SK-N-SH (cell line): ENCODE measurements at regions not wholly inside any gene's neighbourhood (a gene's known extent, or its start where the extent isn't known, plus 50 kb on each side); places are given as distances from the start of the nearest gene placed in this dataset.

Experiments used
- CTCF ChIA-PET: fragments of 300-600, 350-600 bp; formaldehyde crosslinking; extraction: SDS; loops from one replicate; lab custom pipeline; 2021; lab: Yijun Ruan, JAX
- POLR2A ChIA-PET: fragments of 350-600 bp; sonication (Branson Sonifier 250); formaldehyde crosslinking; extraction: SDS; loops from one replicate; lab custom pipeline; 2020; ENCODE audit warnings: antibody characterized with exemption, inconsistent platforms; lab: Yijun Ruan, JAX
- DNase-seq: peaks from one replicate; pipeline ENCODE4 v3.0.0; 2012
- H2AFZ ChIP-seq: fragments of 200-600 bp; sonication (generic); 2 replicates; pipeline ENCODE4 v1.8.1; 2016; ENCODE audit warnings: antibody characterized with exemption, mild to moderate bottlenecking, low read depth
- H3F3A ChIP-seq: fragments of 200-600 bp; sonication (generic); replicated peaks from 2 replicates; pipeline ENCODE3; 2016; ENCODE audit warnings: antibody characterized with exemption, mild to moderate bottlenecking; ENCODE audit not compliant: insufficient read depth
- H3K27ac ChIP-seq, 2 experiments: fragments of 200-500 bp in 1 of 2; fragments of 200-600 bp in 1 of 2; sonication (Bioruptor generic) in 1 of 2; sonication (generic), shearing (Covaris generic) in 1 of 2; 2 replicates each; pipeline versions ENCODE4 v1.5.1 to v1.6.1; 2014 to 2016; ENCODE audit warnings: low read depth in 2 of 2, inconsistent platforms in 1 of 2, low read length in 1 of 2, mild to moderate bottlenecking in 1 of 2, mixed read lengths in 1 of 2
- H3K27me3 ChIP-seq: fragments of 200-600 bp; sonication (generic), shearing (Covaris generic); 2 replicates; pipeline ENCODE4 v1.6.1; 2016; ENCODE audit warnings: mixed run types; ENCODE audit not compliant: insufficient read depth
- H3K36me3 ChIP-seq, 2 experiments: fragments of 200-500 bp in 1 of 2; fragments of 200-600 bp in 1 of 2; sonication (Bioruptor generic) in 1 of 2; sonication (generic) in 1 of 2; replicated peaks in 1 of 2; 2 replicates each; pipeline versions ENCODE3 to v1.5.1; 2014 to 2016; ENCODE audit warnings: low read length in 1 of 2, mild to moderate bottlenecking in 1 of 2; ENCODE audit not compliant: insufficient read depth in 2 of 2, control insufficient read depth in 1 of 2
- H3K4me1 ChIP-seq, 2 experiments: fragments of 200-500 bp in 1 of 2; fragments of 200-600 bp in 1 of 2; sonication (Bioruptor generic) in 1 of 2; sonication (generic), shearing (Covaris generic) in 1 of 2; 2 replicates each; pipeline versions ENCODE4 v1.5.1 to v1.6.1; 2014 to 2016; ENCODE audit warnings: low read depth in 1 of 2, low read length in 1 of 2, mixed run types in 1 of 2; ENCODE audit not compliant: insufficient read depth in 2 of 2, control insufficient read depth in 1 of 2
- H3K4me2 ChIP-seq: fragments of 200-600 bp; sonication (generic), shearing (Covaris generic); 2 replicates; pipeline ENCODE4 v1.6.1; 2017; ENCODE audit warnings: mixed run types
- H3K4me3 ChIP-seq, 2 experiments: fragments of 200-500 bp in 1 of 2; fragments of 200-600 bp in 1 of 2; sonication (Bioruptor generic) in 1 of 2; sonication (generic), shearing (Covaris generic) in 1 of 2; 2 replicates each; pipeline versions ENCODE4 v1.5.1 to v1.8.1; 2014 to 2016; ENCODE audit warnings: low read depth in 2 of 2, inconsistent platforms in 1 of 2, low read length in 1 of 2, mild to moderate bottlenecking in 1 of 2, mixed read lengths in 1 of 2, moderate library complexity in 1 of 2
- H3K79me2 ChIP-seq: fragments of 200-600 bp; sonication (generic); 2 replicates; pipeline ENCODE4 v1.8.1; 2017; ENCODE audit warnings: mild to moderate bottlenecking; ENCODE audit not compliant: insufficient read depth
- H3K9ac ChIP-seq: fragments of 200-600 bp; sonication (generic); 2 replicates; pipeline ENCODE4 v1.6.1; 2017; ENCODE audit warnings: mixed run types
- H3K9me2 ChIP-seq: fragments of 200-600 bp; sonication (generic); 2 replicates; pipeline ENCODE4 v1.6.1; 2017; ENCODE audit warnings: mixed run types
- H3K9me3 ChIP-seq: fragments of 200-600 bp; sonication (generic); 2 replicates; pipeline ENCODE4 v1.6.1; 2017; ENCODE audit warnings: mixed run types, mild to moderate bottlenecking, moderate library complexity
- H4K20me1 ChIP-seq: fragments of 200-600 bp; sonication (generic); 2 replicates; pipeline ENCODE4 v1.6.1; 2017; ENCODE audit warnings: mild to moderate bottlenecking, mixed run types; ENCODE audit not compliant: insufficient read depth
- ELF1 ChIP-seq: IDR thresholded peaks from 2 replicates; pipeline ENCODE4 v1.4.0; 2012
- EP300 ChIP-seq, 2 experiments: IDR thresholded peaks; 2 replicates each; pipeline versions ENCODE4 v1.4.0 to v1.6.1; 2012; ENCODE audit warnings: borderline replicate concordance in 1 of 2, low read depth in 1 of 2, low read length in 1 of 2
- FOXJ3 ChIP-seq: sonication (generic); formaldehyde crosslinking; IDR thresholded peaks from 2 replicates; pipeline ENCODE4 v1.5.1; 2020; ENCODE audit warnings: mild to moderate bottlenecking, missing genetic modification reagents
- MXI1 ChIP-seq: IDR thresholded peaks from 2 replicates; pipeline ENCODE4 v1.6.1; 2012; ENCODE audit warnings: mild to moderate bottlenecking, low read depth, low read length, improper control_type of control experiment
- PBX3 ChIP-seq: IDR thresholded peaks from 2 replicates; pipeline ENCODE4; 2012
- POLR2AphosphoS5 ChIP-seq: IDR thresholded peaks from 2 replicates; pipeline ENCODE4 v1.6.1; 2012; ENCODE audit warnings: low read depth, low read length
- RAD21 ChIP-seq: IDR thresholded peaks from 2 replicates; pipeline ENCODE4 v1.6.1; 2012; ENCODE audit warnings: mild to moderate bottlenecking, low read length
- WGBS: methylation state at CpG from one replicate; pipeline ENCODE4 v1.1.6; 2017; ENCODE audit warnings: low lambda C conversion rate; 5-methylcytosine and 5-hydroxymethylcytosine counted together

DNA sequence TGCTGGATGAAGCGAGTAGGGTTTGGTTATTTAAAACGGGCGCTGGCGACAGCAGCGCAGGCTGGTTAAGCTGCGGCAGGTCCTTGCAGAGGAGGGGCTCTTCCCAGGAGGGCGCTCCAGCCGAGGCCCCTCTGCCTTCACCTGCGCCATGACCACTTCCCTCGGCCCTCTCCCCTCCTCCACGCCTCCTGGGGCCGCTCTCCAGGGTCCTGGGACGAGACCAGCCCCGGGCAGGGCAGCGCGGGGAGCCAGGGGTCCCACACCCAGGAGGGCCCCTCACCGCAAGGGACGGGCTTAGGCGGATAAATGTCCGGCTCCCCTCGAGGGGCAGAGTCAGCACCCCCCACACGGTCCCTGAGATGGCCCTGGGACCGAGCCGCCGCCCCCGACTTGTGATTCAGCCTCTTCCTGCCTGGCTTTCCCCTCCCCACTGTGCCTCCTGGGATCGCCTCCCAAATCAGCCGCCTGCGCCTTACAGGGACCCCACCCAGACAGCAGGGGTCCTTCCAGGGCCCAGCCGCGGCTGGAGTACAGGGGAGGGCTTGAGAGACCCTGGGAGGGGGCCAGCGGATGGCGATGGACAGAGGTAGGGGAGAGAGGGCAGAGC lies 380.7 kb downstream of the MATN1 start:
- H3K4me1 ChIP-seq: no peaks in the 10 kb centered on the region
- ChIA-PET CTCF (no interaction called here), POLR2A (no interaction called here)
- no peaks in the 10 kb centered on the region for H3K9me3 ChIP-seq
- H3K9me2 ChIP-seq: no peaks in the 10 kb centered on the region
- no peaks in the 10 kb centered on the region for H3K79me2 ChIP-seq
- no peaks in the 10 kb centered on the region for H3F3A ChIP-seq
- DNase-seq: no peak
- no peaks in the 10 kb centered on the region for H3K27me3 ChIP-seq
- no peak overlapping the region for H2AFZ ChIP-seq
- H3K4me3 ChIP-seq: no peak overlapping the region
- H3K4me2 ChIP-seq: no peak overlapping the region
- 69% methylated on average over 15 of the region's 33 CpGs for WGBS
- H3K36me3 ChIP-seq: no peaks in the 10 kb centered on the region
- no peak overlapping the region for H3K27ac ChIP-seq
- no peaks in the 10 kb centered on the region for H4K20me1 ChIP-seq
- H3K9ac ChIP-seq: no peak overlapping the region
- TF ChIP-seq FOXJ3 (CRISPR knock-in tag): no peak

GRCh38 chr1:30340934-30341333 lies 382.5 kb downstream of the MATN1 start:
- no peak for TF ChIP-seq PBX3
- peak; percentile 39; the same call in 1 of the 2 replicates for TF ChIP-seq RAD21
- no peaks in the 10 kb centered on the region for H3K79me2 ChIP-seq
- no peak overlapping the region for H3K4me2 ChIP-seq
- 9% methylated on average over 3 of the region's 3 CpGs for WGBS
- DNase-seq: no peak
- no peak overlapping the region for H3K4me3 ChIP-seq
- H3K36me3 ChIP-seq: no peaks in the 10 kb centered on the region
- H3K9me2 ChIP-seq: no peaks in the 10 kb centered on the region
- H3K4me1 ChIP-seq: peaks cover 0 to 7% of the 10 kb centered on the region in 2 experiments; a peak in 1 of 4 replicates
- H4K20me1 ChIP-seq: no peaks in the 10 kb centered on the region
- no peak overlapping the region for H3K9ac ChIP-seq
- H3K9me3 ChIP-seq: no peaks in the 10 kb centered on the region
- POLR2A ChIA-PET: no interaction called here
- no peak overlapping the region for H3K27ac ChIP-seq
- CTCF ChIA-PET: interaction anchor here (1.8 kb wide), 1 partner anchor 39 kb away, joined by 6 read pairs; no protein-coding TSS in a partner anchor
- no peaks in the 10 kb centered on the region for H3F3A ChIP-seq
- no peak overlapping the region for H2AFZ ChIP-seq
- H3K27me3 ChIP-seq: no peaks in the 10 kb centered on the region

- Histone ChIP-seq H3K27ac (no peak overlapping the region), H3K36me3 (no peaks in the 10 kb centered on the region), H2AFZ (no peak overlapping the region), H3K4me3 (no peak overlapping the region), H3K79me2 (no peaks in the 10 kb centered on the region), H3K9me2 (no peaks in the 10 kb centered on the region), H3K27me3 (no peaks in the 10 kb centered on the region), H4K20me1 (no peaks in the 10 kb centered on the region), H3F3A (no peaks in the 10 kb centered on the region), H3K4me1 (peaks cover 0 to 7% of the 10 kb centered on the region in 2 experiments; a peak in 1 of 4 replicates), H3K9ac (no peak overlapping the region), H3K4me2 (no peak overlapping the region), H3K9me3 (no peaks in the 10 kb centered on the region)
- DNase-seq: no peak
- ChIA-PET POLR2A (no interaction called here), CTCF (interaction anchor here (0.9 kb wide), 1 partner anchor 18 kb away, joined by 3 read pairs; no protein-coding TSS in a partner anchor)
- no peak for TF ChIP-seq EP300 (IDR thresholded peaks at IDR 0.05; ENCODE audit: borderline replicate concordance in 1 of 2, low read depth in 1 of 2, low read length in 1 of 2)
- TF ChIP-seq MXI1: no peak
- no peak for TF ChIP-seq ELF1
- TF ChIP-seq POLR2AphosphoS5: no peak
- 9% methylated on average over 2 of the region's 2 CpGs for WGBS
Measured at GRCh38 chr1:30339866-30340265, 383.5 kb downstream of the MATN1 start.
